ENCODE measurements at regions not wholly inside any gene's neighbourhood (a gene's known extent, or its start where the extent isn't known, plus 50 kb on each side); places are given as distances from the start of the nearest gene placed in this dataset.

DNA sequence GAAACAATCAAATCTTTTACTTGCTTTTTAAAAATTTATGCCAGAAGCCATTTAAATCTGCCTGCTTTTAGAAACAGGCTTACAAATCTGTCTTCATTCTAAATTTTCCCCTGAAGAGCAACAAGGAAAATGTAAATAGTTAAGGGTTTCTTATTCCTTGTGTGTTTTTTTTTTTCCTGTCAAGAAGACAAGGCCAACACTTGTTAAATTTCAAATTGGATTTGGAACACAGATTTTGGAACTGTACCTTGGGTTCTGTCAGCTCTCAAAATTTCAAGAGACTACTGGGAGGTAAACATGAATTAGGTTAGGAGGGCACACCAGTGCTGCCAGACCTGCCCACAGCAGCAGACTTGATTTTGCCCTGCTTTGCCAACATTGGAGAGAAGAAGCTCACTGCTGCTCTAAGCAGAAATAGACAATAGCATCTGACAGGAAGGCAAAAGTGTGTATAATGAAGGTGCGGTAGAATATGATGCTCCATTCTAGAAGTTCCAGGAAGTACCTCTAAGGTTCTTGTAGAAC is 121.7 kb downstream of the NHLRC3 start:
- no peak for DNase-seq (ENCODE audit: low spot score)

GRCh38 chr13:39167018-39167417 is 128.8 kb downstream of the NHLRC3 start:
- no peak for DNase-seq (ENCODE audit: low spot score)

GRCh38 chr13:39170711-39171110 is 132.5 kb downstream of the NHLRC3 start:
- DNase-seq (ENCODE audit: low spot score): no peak

GRCh38 chr13:39185326-39185725 is 147.1 kb downstream of the NHLRC3 start:
- DNase-seq (ENCODE audit: low spot score): no peak

DNA sequence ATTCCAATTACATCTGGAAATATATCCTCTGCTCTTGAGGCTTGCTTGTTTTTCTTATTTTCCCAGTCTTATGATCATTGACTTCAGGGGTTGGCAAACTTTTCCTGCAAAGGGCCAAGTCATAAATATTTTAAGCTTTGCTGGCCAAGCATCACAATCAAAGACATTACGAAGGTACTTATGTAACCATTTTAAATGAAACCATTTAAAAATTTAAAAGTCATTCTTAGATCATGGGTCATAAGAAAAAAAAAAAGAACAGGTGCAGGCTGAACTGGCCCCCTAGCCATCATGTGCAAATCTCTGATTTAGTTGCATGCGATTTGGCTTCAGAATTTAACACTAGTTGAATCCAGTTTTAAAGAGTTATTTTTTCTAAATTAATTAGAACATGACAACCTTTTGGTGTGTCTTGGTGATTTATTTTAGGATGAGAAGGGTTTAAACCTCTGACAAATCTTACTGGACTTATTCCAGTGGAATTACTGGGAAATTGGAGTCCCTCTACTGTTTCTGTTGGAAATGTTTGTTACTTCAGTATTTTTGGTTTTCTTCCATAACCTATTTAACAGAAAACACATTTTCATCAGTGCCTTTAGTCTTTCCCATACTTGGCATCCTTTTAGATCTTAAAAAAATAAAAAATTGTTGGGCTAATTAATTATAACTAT is 148.1 kb downstream of the NHLRC3 start:
- DNase-seq (ENCODE audit: low spot score): no peak

- no peak for DNase-seq (ENCODE audit: low spot score)
Measured at GRCh38 chr13:39189778-39190177, 151.5 kb downstream of the NHLRC3 start.

DNA sequence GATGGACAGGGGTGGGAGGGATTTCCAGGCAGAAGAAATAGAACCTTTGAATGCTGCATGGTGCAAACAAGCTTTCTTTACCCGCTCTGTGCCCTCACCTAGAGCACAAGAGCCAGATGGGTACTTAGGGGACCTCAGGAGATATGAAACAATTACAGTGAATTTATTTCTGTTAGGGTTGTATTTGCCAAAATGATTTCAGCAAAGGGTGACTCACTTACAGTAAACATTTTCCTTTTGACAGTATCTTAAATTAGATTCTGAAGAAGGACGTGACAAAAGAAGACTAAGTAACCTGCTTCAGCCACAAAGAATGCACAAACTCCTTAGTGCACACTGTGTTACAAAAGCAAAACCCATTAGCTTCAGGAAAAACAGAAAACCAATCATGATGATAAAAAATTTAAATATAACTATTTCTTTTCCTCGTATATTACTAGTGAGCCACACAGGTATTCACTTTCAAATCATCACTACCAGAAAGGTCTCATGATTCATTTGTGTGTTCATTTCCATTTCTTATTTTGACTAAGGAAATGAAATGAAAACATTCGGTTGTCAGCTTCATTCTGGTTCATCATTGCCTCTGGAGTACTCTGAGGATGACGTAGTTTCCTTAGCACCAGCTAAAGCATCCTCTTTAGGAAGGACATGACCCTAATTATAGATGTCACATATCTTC is 158.8 kb downstream of the NHLRC3 start:
- DNase-seq (ENCODE audit: low spot score): no peak

DNA sequence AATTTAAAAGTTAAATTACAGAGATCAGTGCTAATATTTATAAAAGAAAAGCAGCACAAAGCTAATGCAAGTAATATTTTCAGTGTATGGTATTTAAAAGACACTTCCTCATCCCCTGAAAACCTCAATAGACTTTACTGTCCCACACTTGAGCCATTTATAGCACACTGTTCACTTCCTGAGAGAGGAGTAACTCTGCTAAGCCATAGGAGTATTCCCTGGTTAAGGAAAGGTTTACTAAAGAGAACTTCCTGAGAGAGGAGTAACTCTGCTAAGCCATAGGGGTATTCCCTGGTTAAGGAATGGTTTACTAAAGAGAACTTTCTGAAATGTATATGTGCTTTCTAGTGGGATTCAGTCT is 159.4 kb downstream of the NHLRC3 start:
- no peak for DNase-seq (ENCODE audit: low spot score)

DNA sequence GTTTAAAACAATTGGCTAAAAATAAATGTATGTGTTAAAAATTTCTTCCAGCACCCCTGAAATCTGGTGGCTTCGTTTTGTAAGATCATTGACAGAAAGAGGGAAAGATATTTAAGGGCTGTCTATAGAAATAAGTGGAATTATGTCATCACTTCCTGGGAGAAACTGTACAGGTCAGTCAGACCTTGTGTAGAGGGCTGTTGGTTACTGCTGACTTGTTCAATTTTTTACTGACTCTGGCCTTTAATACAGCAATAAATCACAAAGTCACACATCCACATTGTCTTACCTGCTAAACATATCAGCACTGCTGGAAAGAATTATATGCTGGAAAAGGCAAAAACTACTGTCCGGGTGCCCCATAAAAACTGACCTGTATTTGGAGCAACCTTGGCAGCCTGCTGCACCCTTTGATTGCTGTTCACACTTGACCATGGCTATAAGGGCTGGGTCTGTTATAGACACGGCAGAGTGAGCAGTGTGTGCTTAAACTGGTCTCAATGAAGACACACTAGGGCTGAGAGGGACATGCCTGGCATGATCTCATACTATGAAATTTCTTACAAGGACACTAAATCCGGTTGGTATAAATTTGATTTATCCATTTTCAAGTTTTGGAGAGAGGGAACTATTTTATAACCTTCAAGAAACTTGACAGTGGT is 162.1 kb downstream of the NHLRC3 start:
- DNase-seq (ENCODE audit: low spot score): no peak

DNA sequence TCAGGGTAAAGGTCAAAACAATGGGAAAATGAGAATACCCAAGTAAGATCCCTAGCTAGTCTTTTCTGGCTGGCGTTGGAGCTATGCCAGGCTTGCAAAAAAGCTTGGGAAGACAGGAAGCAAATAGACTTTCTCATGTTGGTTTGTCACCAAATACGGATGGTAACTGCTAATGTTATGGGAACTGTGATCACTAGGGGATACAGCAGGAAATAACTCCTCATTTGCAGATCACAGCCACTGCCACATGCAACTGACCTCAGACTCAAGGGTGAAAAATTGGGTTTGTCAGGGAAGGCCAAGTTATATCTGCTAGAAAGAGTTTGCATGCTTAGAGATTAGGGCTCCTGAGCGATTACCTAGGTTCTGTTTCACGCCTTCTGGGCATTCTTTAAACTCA is 162.9 kb downstream of the NHLRC3 start:
- DNase-seq (ENCODE audit: low spot score): no peak

DNA sequence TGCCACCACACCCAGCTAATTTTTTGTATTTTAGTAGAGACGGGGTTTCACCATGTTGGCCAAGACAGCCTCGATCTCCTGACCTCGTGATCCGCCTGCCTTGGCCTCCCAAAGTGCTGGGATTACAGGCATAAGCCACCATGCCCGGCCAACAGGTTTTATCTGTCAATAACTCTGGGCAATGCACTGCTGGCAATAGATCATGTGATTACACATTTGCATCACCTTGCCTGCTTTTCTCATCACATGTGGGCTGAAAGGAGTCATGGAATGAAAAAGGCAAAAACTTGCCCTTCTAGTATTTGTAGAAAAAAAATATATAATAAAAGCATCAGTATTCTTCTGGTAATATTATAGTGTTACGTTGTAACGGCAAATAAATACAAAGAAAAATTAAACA is 164.5 kb downstream of the NHLRC3 start:
- no peak for DNase-seq (ENCODE audit: low spot score)

GRCh38 chr13:39208636-39209035 is 170.4 kb downstream of the NHLRC3 start:
- no peak for DNase-seq (ENCODE audit: low spot score)

GRCh38 chr13:39209731-39210531 is 171.7 kb downstream of the NHLRC3 start:
- DNase-seq (ENCODE audit: low spot score): no peak

DNA sequence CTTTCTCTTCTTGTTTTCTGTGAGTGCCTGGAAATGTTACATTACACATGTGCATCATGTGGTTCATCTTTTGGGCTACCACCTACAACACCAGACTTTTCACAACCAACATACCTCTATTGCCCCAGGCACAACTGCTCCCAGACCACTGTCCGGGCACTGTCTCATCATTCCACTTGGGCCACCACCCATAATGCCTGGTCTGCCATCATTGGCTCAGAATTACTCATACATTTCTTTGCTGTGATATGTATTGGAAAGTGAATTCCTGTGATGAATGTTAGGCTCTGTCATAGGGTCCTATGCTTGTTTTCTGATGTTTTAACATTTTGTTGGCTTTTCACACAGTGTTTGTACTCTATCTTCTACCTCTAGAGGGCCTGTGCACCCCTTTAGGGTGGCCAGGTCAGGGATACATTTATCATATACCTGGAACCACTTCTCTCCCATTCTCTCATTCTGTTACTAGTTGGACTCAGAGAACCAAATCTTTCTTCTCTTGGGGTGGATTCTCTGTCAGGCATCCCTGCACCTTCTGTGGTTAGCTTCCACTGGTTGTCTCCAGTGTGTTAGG is 172.8 kb downstream of the NHLRC3 start:
- no peak for DNase-seq (ENCODE audit: low spot score)

DNA sequence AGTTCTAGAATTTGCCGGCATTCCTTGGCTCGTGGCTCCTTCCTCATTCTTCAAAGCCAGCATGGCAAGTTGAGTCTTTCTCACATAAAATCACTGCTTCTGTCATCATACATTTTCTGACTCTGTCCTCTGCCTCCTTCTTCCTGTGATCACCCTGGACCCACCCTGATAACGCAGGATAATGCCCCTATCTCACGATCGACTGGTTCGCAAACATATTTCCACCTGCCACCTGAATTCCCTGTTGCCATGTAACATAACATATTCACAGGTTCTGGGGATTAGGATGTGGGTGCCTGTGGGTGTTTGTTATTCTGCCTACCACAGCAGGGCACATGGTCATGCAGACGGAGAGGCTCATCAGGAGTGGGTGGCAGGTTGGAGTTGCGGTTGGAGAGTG is 177.7 kb downstream of the NHLRC3 start:
- no peak for DNase-seq (ENCODE audit: low spot score)

DNA sequence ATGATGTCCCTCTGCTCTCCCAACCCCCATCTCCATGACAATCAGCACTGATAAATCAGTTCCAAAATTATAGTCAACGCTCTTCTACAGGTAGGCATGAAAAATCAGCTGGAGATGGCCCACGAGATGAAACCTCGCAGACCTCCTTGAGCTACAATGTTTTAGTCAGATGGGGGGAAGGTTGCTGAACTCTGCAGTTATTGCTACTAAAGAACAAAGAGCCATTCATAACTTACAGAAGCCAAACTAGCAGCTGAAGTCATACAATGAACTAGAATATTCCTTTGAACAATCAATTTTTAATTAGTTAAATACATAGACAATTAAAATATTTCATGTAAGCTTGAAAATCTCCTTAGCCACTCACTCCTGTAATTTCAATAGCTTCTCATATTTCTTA is 179.2 kb downstream of the NHLRC3 start:
- no peak for DNase-seq (ENCODE audit: low spot score)

DNA sequence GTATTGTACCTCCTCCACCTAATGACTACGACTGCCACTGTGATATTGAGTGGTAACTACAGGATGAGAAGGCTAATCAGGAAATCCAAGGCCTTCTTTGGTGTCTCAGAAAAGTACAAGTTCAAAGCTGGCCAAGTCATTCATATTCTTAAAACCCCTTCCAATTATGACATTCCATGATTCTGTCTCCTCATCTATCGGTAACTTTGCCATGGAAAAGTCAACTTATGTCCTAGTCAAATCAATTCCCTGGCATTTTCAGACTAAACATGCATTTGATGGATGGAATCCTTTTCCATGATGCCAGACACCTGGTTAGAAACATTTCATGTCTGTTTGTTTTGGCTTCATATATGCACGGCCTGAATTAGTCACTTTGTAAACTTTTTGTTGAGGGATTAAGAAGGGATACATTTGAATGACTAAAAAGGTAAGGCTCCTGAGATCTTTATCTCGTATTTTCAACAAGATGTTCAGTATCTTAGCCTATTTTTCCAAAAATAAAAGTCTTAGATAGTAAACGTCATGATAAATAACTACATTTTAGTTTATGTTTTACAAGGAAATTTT is 186.5 kb downstream of the NHLRC3 start:
- DNase-seq (ENCODE audit: low spot score): no peak

- DNase-seq (ENCODE audit: low spot score): no peak
Measured at GRCh38 chr13:39225860-39226259, 187.6 kb downstream of the NHLRC3 start.

DNA sequence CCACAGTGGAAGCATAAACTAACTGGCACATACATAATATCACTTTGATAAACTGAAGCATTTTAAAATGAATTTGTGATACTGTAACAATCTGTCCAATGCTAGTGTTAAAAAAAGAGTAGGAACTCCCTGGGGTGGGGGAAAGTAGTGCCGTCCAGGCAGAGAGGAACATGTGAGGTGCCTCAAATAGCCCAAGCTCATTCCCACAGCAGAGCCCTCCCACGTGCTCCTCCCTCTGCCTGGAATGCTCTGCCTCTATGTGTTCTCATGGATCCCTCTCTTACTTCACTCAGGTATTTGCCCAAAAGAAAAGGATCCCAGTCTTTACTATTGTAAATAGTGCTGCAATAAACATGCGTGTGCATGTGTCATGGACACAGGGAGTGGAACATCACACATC is 188.1 kb downstream of the NHLRC3 start:
- DNase-seq (ENCODE audit: low spot score): no peak

GRCh38 chr13:39232401-39232980 is 194.2 kb downstream of the NHLRC3 start:
- DNase-seq (ENCODE audit: low spot score): no peak

DNA sequence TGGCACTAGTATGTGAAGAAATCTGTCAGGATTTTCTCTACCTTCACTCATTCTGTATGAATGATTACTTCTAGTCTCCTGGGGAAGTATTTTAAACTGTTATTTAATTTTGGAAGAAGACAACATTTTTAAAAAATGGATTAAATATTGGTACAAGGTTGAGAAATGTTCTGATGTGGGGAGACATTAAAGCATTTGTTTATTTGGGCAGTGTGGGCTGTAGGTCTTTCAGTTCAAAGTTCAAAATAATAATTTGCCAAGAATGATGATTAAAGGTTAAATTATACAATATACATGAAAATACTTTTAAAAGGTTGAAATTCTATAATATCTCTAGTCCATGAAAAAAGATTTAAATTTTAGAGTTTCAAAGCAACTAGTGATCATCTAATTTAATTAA is 194.7 kb downstream of the NHLRC3 start:
- DNase-seq (ENCODE audit: low spot score): no peak

All from HT-29 (cell line).